ENCODE measurements at regions not wholly inside any gene's neighbourhood (a gene's known extent, or its start where the extent isn't known, plus 50 kb on each side); places are given as distances from the start of the nearest gene placed in this dataset.

DNA sequence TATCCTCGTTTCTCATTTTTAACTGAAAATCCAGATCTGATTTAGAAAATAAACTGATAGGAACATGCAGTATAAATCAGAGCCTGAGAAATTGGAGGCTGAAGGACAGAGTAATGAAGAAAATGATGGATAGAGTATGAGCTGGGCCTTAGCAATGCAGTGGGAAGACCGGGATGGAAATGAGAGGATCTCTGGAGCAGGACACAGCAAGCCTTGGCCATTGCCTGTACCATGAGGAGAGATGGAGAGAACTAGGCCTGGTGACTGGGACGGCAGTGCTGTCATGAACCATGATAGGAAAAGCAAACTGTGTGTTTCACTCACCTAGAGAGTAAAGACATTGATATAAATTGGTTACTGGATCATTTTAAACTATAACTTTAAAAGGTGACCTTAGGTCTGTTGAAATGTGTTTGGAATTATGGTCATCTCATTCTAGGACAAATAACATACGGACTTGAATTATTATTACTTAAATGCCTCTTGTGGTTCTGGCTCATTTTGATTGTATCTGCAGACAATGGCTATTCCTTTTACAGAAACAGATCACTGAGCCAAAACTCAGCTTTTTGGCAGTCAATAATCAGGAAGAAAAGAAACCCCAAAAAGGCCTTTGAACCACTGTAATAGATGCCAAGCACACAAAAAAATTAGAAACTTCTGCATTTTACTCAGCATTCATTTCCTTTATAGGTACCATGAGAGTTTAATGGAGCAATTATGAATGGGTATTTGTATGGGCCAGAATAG, 251.9 kb upstream of the PRKD1 start:
- TF ChIP-seq POLR2A (IDR thresholded peaks at IDR 0.05), result no peak
- TF ChIP-seq, protein P1, sequence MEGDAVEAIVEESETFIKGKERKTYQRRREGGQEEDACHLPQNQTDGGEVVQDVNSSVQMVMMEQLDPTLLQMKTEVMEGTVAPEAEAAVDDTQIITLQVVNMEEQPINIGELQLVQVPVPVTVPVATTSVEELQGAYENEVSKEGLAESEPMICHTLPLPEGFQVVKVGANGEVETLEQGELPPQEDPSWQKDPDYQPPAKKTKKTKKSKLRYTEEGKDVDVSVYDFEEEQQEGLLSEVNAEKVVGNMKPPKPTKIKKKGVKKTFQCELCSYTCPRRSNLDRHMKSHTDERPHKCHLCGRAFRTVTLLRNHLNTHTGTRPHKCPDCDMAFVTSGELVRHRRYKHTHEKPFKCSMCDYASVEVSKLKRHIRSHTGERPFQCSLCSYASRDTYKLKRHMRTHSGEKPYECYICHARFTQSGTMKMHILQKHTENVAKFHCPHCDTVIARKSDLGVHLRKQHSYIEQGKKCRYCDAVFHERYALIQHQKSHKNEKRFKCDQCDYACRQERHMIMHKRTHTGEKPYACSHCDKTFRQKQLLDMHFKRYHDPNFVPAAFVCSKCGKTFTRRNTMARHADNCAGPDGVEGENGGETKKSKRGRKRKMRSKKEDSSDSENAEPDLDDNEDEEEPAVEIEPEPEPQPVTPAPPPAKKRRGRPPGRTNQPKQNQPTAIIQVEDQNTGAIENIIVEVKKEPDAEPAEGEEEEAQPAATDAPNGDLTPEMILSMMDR (IDR thresholded peaks at IDR 0.05), result no peak
